Right cardiac atrium (tissue), 5 donors: ENCODE measurements at regions not wholly inside any gene's neighbourhood (a gene's known extent, or its start where the extent isn't known, plus 50 kb on each side); places are given as distances from the start of the nearest gene placed in this dataset.
"Not testable (repeated sequence)": the region's sequence is repeated elsewhere in the genome, so short reads cannot be mapped to it uniquely, and the experiment has no call there.

Experiments
- ATAC-seq, 2 donors: fragments of 200-7000 bp; cut with Tn5 transposase; one replicate each; pipeline versions ENCODE4 v1.8.0 to v1.9.1; 2020; ENCODE audit warnings: moderate library complexity in 2 of 2, mild to moderate bottlenecking in 1 of 2
- DNase-seq, 3 donors: peaks; one replicate each; pipeline ENCODE4 v3.0.0-alpha.2; 2020
- H3K27ac ChIP-seq: one replicate; pipeline ENCODE4 v1.5.1; 2013; ENCODE audit warnings: mild to moderate bottlenecking, low read length, control low read depth, moderate library complexity
- H3K27me3 ChIP-seq: one replicate; pipeline ENCODE4 v1.6.1; 2013; ENCODE audit not compliant: control insufficient read depth, insufficient read depth
- H3K4me1 ChIP-seq: one replicate; pipeline ENCODE4 v1.6.1; 2013; ENCODE audit warnings: low read length; ENCODE audit not compliant: control insufficient read depth, insufficient read depth
- H3K4me3 ChIP-seq: one replicate; pipeline ENCODE4 v1.5.1; 2013; ENCODE audit warnings: low read length, control low read depth
- H3K9me3 ChIP-seq: one replicate; pipeline ENCODE4 v1.6.1; 2013; ENCODE audit warnings: low read length; ENCODE audit not compliant: control insufficient read depth
- WGBS: extraction: QIAGEN DNeasy Blood & Tissue Kit; methylation state at CpG from one replicate; pipeline ENCODE4 v1.1.7; 2013; 5-methylcytosine and 5-hydroxymethylcytosine counted together
- intact Hi-C, 4 donors: fragments of 100-400 bp; cut with DNase I; formaldehyde crosslinking; loops; one replicate each; pipeline versions ENCODE4 v1.11.0 to v1.14.0; 2022 to 2023
- donor health status: healthy with polysubstance abuse.
- donor health status: DM: no; HTN: yes; CAD: no.
- donor health status: DM: no; HTN: no; CAD: no.
- donor health status: DM: no; HTN: yes; CAD: no; lungs with severe emphysema.
- donor health status: DM: yes; HTN: yes; CAD: no.

DNA sequence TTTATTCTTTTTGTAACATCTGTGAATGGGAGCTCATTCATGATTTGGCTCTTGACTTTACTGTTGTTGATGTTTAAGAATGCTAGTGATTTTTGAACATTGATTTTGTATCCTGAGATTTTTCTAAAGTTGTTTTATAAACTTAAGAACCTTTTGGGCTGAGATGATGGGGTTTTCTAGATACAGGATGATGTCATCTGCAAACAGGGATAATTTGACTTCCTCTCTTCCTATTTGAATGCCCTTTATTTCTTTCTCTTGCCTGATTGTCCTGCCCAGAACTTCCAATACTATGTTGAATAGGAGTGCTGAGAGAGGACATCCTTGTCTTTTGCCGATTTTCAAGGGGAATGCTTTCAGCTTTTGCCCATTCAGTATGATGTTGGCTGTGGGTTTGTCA is 445.1 kb upstream of the CFAP20DC start:
- H3K9me3 ChIP-seq, DNase-seq, H3K4me3 ChIP-seq, intact Hi-C loops, H3K27me3 ChIP-seq, H3K27ac ChIP-seq, H3K4me1 ChIP-seq, ATAC-seq: not testable (repeated sequence)
- WGBS, result 81% methylated on average over 1 of the region's 1 CpG

DNA sequence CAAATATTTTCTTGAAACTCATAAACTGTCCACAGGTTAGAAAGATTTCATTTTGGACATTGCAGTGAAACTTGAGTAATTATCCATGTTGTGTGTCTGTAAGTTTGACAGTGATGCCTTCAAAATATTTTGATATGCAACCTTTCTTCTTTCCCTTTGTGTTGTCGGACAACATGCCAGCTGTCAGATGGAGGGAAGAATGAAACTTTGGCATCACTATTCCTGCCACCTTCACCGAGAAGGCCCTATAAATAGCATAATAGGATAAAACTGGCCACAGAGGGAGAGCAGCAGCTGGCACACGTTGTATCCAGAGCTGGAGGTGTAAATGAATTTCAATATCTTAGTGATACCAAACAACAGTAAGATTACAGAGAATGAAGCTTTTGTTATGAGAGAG is 436.7 kb upstream of the CFAP20DC start:
- no peak overlapping the region for H3K27ac ChIP-seq
- peak; percentile 51 to 75 for ATAC-seq

DNA sequence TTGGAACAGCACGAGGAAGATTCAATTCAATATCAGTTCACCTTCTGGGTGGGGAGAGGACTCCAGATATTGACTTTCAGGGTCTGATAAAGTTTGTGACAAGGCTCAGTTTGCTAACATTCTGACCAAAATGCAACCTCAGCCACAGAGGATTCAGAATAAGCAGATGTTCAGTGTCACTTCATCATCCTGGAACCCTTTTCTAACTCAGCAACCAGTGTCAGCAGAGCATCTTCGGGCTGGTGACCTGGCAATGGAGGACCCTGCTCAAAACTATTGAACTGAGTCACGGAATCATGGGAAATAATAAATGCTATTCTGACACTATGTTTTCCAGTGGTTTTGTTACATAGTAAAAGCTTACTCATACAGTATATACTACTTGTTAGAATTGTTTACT is 433.4 kb upstream of the CFAP20DC start:
- WGBS, result 84% methylated on average over 3 of the region's 3 CpGs
- no peaks in the 10 kb centered on the region for H3K4me1 ChIP-seq
- ATAC-seq, result no peak

More for the DNA sequence above, 436.7 kb upstream of the CFAP20DC start:
- no peak for DNase-seq
- Histone ChIP-seq H3K27me3 (no peaks in the 10 kb centered on the region), H3K4me1 (no peaks in the 10 kb centered on the region), H3K9me3 (no peaks in the 10 kb centered on the region), H3K4me3 (no peak overlapping the region)
- intact Hi-C loops, result no loop called here
- 35% methylated on average over 3 of the region's 3 CpGs for WGBS

DNA sequence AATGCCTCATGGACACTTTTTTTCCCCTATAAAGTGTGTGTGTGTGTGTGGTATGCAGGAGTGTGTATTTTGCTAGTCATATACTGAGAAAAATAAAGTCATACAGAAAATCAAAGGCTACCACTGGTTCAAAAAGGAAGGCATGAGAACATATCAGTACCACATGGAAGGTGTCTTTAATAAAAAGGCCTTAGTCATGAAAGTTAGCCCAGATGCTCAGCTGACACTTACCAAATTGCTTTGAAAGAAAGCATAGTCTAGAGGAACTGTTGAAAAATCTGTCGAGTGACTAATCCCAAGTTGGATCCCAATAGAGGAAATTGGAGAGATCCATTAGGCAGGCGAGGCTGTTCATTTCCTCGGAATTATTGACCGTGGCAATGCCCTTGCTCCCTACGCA is 432.9 kb upstream of the CFAP20DC start:
- 79% methylated on average over 5 of the region's 5 CpGs for WGBS
- no peaks in the 10 kb centered on the region for H3K4me1 ChIP-seq
- intact Hi-C loops, result no loop called here
- H3K27me3 ChIP-seq, result no peaks in the 10 kb centered on the region
- ATAC-seq (no peak), DNase-seq (no peak)
- H3K9me3 ChIP-seq, result no peaks in the 10 kb centered on the region
- H3K4me3 ChIP-seq, result no peak overlapping the region
- no peak overlapping the region for H3K27ac ChIP-seq

More for the DNA sequence above, 433.4 kb upstream of the CFAP20DC start:
- no peak for DNase-seq
- Histone ChIP-seq H3K9me3 (no peaks in the 10 kb centered on the region), H3K4me3 (no peak overlapping the region), H3K27ac (no peak overlapping the region), H3K27me3 (no peaks in the 10 kb centered on the region)
- intact Hi-C loops, result no loop called here

DNA sequence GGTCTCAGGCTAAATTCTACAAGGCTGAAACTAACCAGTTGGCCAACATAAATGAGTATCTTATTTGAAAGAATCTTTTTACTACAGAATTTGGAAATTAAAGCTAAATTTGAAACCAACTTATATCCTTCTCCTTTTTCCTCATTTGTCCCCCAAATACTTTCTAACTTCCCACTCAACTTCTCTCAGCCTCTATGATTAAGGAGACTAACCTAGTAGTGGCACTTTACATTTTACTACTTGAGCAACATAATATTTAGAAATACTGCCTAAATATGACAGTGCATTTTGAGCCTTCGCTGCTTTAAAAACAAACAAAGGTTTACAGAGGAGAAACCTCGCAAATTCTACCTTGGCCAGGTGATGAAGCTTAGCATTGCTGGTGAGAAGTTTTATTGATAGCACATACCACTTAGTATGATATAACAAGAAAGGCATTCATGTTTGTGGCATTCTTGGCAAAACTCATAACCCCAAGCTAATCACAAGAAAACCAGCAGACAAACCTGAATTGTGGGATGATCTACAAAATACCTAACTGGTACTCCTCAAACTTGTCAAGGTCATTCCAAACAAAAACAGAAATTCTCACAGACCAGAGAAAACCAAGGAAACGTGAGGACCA is 432.1 kb upstream of the CFAP20DC start:
- no peak overlapping the region for H3K4me3 ChIP-seq
- intact Hi-C loops, result no loop called here
- WGBS, result 75% methylated on average over 3 of the region's 3 CpGs
- no peaks in the 10 kb centered on the region for H3K9me3 ChIP-seq
- no peaks in the 10 kb centered on the region for H3K27me3 ChIP-seq
- DNase-seq (no peak), ATAC-seq (no peak)
- H3K27ac ChIP-seq, result no peak overlapping the region
- H3K4me1 ChIP-seq, result no peaks in the 10 kb centered on the region

DNA sequence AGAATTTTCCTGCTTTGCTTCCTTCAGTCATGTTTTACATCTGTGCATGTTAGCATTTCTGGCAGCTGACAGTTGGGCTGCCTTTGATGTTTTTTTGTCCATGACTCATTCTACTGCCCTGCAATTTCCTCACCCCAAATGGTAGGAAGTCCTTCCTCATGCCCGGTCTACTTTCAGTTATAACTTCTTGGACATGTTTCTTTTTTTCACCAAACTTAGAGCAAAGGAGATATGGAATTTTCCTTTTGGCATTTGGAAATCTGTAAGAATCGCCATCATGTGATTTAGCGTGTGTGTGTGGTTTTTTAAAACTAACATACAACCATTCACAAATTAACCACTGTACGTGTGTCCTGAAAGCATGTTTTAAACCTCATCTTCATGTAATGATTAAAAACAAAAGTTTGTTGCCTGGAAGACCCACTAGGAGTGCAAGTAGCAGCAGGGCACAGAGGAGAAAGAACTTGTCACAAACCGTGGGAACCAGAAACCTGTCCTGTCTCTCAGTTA is 430.7 kb upstream of the CFAP20DC start:
- H3K4me3 ChIP-seq, result no peak overlapping the region
- no peaks in the 10 kb centered on the region for H3K9me3 ChIP-seq
- 62% methylated on average over 5 of the region's 5 CpGs for WGBS
- H3K27me3 ChIP-seq, result no peaks in the 10 kb centered on the region
- DNase-seq (no peak), ATAC-seq (peak in 1 of 2 donors; percentile 44)
- intact Hi-C loops, result no loop called here
- no peaks in the 10 kb centered on the region for H3K4me1 ChIP-seq
- no peak overlapping the region for H3K27ac ChIP-seq

DNA sequence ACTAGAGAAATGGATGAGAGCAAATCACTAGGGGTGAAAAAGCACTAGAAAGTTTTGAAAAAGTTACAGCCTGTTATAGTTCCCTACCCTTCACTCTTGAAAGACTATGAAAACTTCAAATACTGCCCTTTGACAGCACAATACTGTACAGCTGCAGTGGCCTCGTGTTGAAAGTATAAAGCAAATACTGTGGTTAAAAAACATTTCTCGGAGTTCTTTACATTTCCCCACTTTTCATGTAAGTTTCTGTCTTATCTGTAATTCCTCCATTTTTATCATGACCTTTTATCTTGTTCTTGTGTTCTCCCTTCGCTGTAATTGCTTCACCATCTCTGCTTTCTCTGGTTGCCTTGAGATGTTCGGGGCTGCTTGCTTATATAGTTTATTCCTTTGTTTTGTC is 423.8 kb upstream of the CFAP20DC start:
- intact Hi-C loops, result no loop called here
- Histone ChIP-seq H3K27me3 (no peaks in the 10 kb centered on the region), H3K27ac (no peak overlapping the region), H3K4me3 (no peak overlapping the region), H3K4me1 (no peaks in the 10 kb centered on the region), H3K9me3 (no peaks in the 10 kb centered on the region)
- DNase-seq (no peak), ATAC-seq (no peak)
- 62% methylated on average over 4 of the region's 4 CpGs for WGBS

DNA sequence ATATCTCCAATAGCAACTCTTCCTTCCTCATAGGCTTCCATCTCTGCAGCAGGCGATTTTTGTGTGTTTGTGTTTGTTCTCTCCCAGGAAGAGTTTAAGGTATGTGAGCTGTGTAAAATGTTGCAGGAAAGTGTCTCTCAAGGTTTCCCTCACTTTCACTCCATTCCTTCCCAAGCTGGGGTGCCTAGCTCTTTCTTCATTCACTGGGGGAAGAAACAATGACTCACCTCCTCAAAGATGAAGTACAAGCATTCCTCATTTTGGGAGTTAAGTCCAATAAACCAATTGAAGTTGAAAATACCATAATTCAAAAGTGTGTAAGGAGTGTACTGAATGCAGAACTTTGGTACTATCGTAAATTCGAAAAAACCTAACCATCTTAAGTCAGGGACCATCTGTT is 422.7 kb upstream of the CFAP20DC start:
- intact Hi-C loops, result no loop called here
- no peaks in the 10 kb centered on the region for H3K4me1 ChIP-seq
- WGBS, result 89% methylated on average over 3 of the region's 3 CpGs
- no peak overlapping the region for H3K4me3 ChIP-seq
- H3K27me3 ChIP-seq, result no peaks in the 10 kb centered on the region
- ATAC-seq, result no peak
- H3K9me3 ChIP-seq, result no peaks in the 10 kb centered on the region
- no peak overlapping the region for H3K27ac ChIP-seq
- no peak for DNase-seq

DNA sequence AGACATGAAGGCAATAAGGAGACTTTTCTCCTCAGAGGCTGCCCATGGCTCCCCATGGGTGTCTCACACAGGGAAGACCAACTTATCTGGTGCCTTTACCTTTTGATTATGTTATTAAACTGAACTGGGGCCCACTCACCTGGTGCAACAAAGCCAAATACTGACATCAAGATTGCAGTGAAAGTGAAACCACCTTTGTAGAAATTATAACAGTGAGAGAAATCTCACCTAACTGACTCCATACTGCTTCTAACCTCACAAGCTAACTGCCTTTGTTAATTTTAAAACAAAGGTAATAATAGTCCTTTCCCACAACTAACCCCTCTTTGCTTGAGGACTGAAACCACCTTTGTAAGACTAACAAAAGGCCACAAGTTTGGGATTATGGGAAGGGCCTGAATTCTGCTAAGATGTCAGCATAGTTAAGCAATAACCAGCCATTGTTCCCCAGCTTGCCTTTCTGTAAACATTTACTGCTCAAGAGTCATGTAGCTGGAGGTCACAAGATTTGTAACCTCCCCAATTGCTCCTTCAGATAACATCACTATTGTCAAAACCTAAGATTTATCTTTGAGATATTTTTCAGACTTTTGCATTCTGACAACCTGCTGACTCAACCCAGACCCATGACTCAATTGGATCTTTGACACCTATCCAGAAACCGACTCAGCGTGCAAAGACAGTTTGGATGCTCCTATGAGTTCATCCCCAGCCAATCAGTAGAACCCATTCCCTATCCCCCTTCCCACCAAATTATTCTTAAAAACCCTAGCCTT is 420.3 kb upstream of the CFAP20DC start:
- no peak for ATAC-seq
- Histone ChIP-seq H3K4me3 (no peak overlapping the region), H3K9me3 (no peaks in the 10 kb centered on the region), H3K27me3 (no peaks in the 10 kb centered on the region), H3K27ac (no peak overlapping the region), H3K4me1 (no peaks in the 10 kb centered on the region)
- intact Hi-C loops, result no loop called here
- 95% methylated on average over 2 of the region's 2 CpGs for WGBS
- no peak for DNase-seq

DNA sequence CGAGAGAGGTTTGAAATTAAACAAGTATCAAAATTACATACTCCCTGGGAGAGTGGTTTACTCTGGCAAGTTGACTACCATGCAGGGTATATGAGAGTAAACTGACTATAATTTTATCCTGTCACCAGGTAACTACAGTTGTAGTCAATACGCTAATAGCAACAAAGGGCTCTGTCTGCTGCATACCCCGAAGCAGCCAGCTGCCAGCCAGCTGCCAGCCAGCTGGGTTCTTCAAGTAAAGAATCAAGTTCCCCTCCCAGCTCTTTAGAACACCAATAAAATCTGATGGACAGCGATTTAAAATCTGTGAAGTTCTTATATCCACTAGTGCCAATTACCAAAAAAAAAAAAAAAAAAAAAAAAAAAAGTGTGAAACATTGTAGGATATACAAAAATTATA is 417.7 kb upstream of the CFAP20DC start:
- WGBS, result 75% methylated on average over 4 of the region's 4 CpGs
- intact Hi-C loops, result no loop called here
- Histone ChIP-seq H3K4me3 (no peak overlapping the region), H3K27me3 (no peaks in the 10 kb centered on the region), H3K27ac (no peak overlapping the region), H3K4me1 (no peaks in the 10 kb centered on the region), H3K9me3 (no peaks in the 10 kb centered on the region)
- no peak for DNase-seq
- ATAC-seq, result no peak

DNA sequence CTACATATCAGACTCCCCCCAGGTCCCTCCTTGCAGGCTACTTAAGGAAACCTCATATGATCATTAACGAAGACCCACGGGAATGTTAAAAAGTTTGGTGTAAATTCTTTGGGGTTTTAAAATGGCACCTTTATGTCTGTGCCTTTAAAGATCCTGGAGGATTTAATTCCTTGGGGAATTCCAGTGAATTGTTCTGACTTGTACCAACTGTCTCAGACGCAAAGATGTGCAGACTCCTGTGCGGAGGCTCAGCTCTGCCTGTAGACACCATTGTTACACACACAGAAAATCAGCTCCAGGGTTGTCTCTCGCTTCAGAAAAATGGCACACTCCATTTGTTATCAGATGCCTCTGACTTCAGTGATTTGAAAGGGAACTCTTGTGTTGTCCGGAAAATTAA is 414.4 kb upstream of the CFAP20DC start:
- no peaks in the 10 kb centered on the region for H3K27me3 ChIP-seq
- no peak for ATAC-seq

More for the DNA sequence above, 414.4 kb upstream of the CFAP20DC start:
- no peak overlapping the region for H3K27ac ChIP-seq
- no peaks in the 10 kb centered on the region for H3K4me1 ChIP-seq
- H3K9me3 ChIP-seq, result no peaks in the 10 kb centered on the region
- intact Hi-C loops, result no loop called here
- 85% methylated on average over 6 of the region's 6 CpGs for WGBS
- no peak overlapping the region for H3K4me3 ChIP-seq
- DNase-seq, result no peak
